GM20000 (cell line): ENCODE measurements at regions not wholly inside any gene's neighbourhood (a gene's known extent, or its start where the extent isn't known, plus 50 kb on each side); places are given as distances from the start of the nearest gene placed in this dataset.

ENCODE experiments used
- DNase-seq: peaks from one replicate; pipeline ENCODE4 v3.0.0; 2012; ENCODE audit warnings: low spot score
- CTCF ChIP-seq: IDR thresholded peaks from 2 replicates; pipeline ENCODE4 v1.5.1; 2012; ENCODE audit warnings: mild to moderate bottlenecking, control low read depth; ENCODE audit errors: extremely low read depth, missing control alignments

GRCh38 chr9:126114409-126114760 is 212.2 kb upstream of the MVB12B start:
- no peak for DNase-seq
- no peak for TF ChIP-seq CTCF

GRCh38 chr9:126114850-126115460 is 211.7 kb upstream of the MVB12B start:
- DNase-seq, result no peak

GRCh38 chr9:126116351-126117157 is 210.1 kb upstream of the MVB12B start:
- TF ChIP-seq CTCF, result no peak
- no peak for DNase-seq

More at GRCh38 chr9:126114850-126115460, 211.7 kb upstream of the MVB12B start:
- no peak for TF ChIP-seq CTCF

GRCh38 chr9:126117158-126117425 is 209.5 kb upstream of the MVB12B start:
- TF ChIP-seq CTCF, result no peak
- no peak for DNase-seq

GRCh38 chr9:126117631-126118030 is 209.0 kb upstream of the MVB12B start:
- DNase-seq, result no peak
- TF ChIP-seq CTCF, result no peak

- no peak for TF ChIP-seq CTCF
- DNase-seq, result no peak
These were observed 206.9 kb upstream of the MVB12B start for GRCh38 chr9:126119731-126120130.

- DNase-seq, result no peak
- TF ChIP-seq CTCF, result no peak
These were observed 203.6 kb upstream of the MVB12B start for GRCh38 chr9:126122901-126123616.
